GM21381 (cell line): ENCODE measurements at regions not wholly inside any gene's neighbourhood (a gene's known extent, or its start where the extent isn't known, plus 50 kb on each side); places are given as distances from the start of the nearest gene placed in this dataset.

Experiments used
- ATAC-seq: cut with Tn5 transposase; IDR thresholded peaks from one replicate; pipeline ENCODE4 v1.9.1; 2021; ENCODE audit warnings: mild to moderate bottlenecking, moderate library complexity; ENCODE audit not compliant: unreplicated experiment

- no peak for ATAC-seq
Observed at GRCh38 chr20:60624066-60624465, 628.0 kb upstream of the CDH4 start.

GRCh38 chr20:60627751-60628565 is 624.1 kb upstream of the CDH4 start:
- no peak for ATAC-seq

- no peak for ATAC-seq
Observed at GRCh38 chr20:60628749-60629148, 623.3 kb upstream of the CDH4 start.

GRCh38 chr20:60629206-60629605 is 622.9 kb upstream of the CDH4 start:
- ATAC-seq = no peak

- no peak for ATAC-seq
Observed at GRCh38 chr20:60630609-60631008, 621.5 kb upstream of the CDH4 start.

DNA sequence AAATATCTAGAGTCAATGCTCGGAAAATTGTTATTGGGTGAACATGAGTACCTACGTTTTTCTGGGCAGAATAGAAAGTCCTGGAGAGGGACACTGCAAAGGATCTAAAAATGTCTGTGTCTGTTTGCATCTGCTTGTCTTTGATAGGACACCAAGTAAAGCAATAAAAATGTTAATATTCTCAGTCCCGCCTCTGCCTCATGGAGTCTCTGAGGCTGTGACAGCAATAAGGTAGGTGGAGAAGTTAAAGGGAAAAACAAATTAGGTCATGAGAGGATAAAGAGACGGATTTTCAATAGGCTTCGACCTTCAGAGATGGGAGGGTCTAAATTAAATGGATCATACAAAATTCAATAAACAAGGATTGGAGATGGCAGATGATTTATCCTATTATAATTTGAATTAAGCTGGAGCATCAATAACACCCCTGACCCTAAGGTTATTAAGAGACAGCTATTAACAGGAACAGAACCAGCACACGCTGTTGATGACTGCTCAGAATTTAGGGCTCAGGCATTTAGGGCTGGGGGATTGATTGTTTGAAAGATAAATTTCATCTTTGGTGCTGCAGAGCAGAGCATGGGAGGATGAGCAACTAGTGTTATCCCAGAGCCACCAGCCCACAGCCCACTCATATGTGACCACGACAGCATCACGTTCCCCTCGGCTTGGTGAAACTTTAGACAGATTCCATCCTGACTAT is 620.3 kb upstream of the CDH4 start:
- no peak for ATAC-seq

DNA sequence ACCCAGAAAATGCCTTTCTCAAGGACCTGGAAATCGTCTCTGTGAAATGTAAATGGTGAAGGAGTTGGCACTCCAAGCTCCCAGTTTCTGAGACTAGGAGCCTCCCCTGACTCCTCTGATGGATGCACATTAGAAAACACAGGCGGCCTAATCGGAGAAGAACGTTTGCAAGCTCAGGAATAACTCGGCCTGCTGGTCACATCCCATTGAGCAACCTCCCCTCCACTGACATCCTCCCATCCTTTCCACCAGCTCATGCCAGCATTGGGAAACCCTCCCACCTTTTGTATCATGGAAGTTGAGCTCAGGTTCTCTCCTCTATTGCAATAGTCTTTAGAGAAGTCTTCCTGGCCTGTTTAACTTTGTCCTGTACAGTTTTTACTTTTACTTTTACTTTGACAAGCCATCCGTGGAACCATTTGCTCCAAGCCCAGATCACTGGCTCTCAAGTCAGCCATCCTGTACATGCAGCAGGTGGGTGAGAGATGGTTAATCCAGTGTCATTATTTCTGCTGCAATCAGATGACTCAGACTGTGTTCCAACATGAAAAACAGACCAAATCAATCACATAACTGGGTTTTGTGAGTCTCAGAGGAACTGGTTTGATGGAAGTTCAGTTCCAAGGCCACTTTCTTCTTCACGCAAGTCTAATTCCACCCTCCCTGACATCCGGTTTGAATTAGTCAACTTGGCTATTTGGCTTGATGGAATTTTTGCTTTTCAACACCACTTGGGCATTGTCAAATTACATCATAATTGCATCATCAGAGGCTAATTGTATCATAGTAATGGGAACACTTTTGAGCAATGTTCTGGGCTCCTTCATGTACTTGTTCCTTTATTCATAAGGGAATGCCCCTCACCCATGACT is 619.4 kb upstream of the CDH4 start:
- no peak for ATAC-seq

GRCh38 chr20:60634491-60635172 is 617.4 kb upstream of the CDH4 start:
- ATAC-seq = no peak

DNA sequence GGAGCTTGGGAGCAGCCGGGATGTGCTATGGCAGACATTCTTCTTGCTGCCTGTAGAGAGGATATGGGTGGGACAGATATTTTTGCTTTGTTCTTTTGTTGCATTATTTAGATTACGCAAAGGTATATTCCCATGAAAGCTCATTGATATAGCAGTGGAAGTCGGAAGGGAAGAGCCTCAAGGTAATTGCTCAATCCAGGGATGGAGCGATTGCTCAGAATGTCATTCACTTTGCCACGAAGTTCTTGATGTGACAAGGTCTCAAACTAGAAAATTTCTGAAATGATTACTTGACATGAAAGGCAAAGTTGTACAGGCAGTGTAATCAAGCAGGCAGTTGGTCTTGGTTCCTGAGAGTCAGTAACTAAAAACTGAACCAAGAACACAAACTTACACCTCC is 615.6 kb upstream of the CDH4 start:
- ATAC-seq = no peak

GRCh38 chr20:60637801-60638200 is 614.3 kb upstream of the CDH4 start:
- ATAC-seq = no peak

GRCh38 chr20:60638430-60639098 is 613.5 kb upstream of the CDH4 start:
- no peak for ATAC-seq

DNA sequence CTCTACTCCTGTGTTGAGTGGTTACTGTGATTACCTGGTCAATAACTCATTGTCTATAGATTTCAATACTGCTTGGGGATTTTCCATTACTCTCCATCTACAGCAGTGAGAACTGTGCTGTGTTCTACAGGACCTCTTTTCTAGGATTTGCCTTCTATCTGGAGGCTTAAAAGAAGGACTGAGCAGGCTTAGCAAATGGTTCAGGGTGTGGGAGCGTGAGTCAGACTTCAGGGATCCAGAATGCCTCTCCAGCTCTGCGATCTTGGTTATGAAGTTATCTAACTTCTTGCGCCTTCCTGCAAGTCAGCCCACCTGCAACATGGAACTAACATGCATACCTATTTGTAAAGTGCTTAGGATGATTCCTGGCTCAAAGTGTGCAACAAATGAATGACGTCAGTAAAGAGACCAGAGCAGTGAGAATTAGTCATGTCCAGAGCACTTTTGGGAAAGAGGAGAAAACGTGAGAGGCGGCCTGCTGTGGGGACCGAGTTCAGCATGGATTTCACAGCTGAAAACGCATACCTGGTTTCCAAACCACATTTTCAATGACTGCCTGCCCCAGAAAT is 610.1 kb upstream of the CDH4 start:
- ATAC-seq = no peak

DNA sequence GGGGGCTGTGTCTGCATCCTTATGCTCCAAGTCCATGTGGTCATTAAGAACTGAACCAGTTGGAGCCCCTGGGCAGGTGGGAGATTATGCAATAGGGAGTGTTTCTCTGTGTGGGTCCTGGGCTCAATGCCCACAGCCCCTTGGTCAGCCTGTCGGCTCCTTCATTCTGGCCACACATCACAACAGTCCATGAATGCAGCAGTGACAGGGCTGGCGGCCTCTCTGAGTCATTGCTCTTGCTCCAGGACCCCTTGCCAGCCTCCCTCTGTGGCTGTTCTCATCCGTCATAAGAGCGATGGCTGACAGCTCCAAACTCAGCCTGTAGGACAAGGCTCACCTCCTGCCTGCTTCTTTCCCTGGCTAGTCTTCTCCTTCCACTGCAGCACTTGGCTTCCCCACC is 609.5 kb upstream of the CDH4 start:
- no peak for ATAC-seq

DNA sequence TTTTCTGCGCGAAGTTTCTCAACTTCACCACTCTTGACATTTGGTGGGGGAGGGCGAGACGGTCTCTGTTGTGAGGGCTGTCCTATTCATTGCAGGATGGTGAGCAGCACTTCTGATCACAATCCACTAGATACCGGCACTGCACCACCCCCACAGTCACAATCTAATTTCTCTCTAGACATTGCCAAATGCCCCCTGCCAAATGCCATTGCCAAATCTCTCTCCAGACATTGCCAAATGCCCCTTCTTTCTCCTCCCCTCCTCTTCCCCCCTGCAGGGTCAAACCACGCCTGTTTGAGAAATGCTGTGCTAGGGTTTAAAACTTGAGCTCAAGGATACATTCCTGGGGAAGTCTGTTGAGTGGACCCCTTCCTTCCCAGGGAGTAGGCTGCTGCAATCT is 603.5 kb upstream of the CDH4 start:
- no peak for ATAC-seq

GRCh38 chr20:60649541-60649940 is 602.5 kb upstream of the CDH4 start:
- no peak for ATAC-seq

GRCh38 chr20:60650087-60650486 is 602.0 kb upstream of the CDH4 start:
- ATAC-seq = no peak

DNA sequence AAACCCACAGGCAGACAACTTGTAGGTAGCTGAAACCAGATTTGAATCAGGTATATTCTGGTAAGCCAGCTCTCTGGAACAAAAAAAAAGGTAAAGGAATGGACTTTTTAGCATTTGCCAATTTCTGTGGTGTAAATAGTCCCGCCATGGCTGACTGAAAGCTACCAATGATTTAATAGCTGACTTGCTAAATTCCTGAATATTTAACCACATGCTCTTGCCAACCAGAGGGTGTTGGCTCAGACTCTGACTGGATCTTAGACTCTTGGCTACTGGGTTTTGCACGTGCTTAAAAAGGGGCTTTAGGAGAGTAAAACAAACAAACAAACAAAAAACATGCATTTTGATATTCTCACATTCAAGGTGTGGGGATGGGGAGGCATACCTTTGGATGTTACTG is 600.0 kb upstream of the CDH4 start:
- ATAC-seq = no peak

DNA sequence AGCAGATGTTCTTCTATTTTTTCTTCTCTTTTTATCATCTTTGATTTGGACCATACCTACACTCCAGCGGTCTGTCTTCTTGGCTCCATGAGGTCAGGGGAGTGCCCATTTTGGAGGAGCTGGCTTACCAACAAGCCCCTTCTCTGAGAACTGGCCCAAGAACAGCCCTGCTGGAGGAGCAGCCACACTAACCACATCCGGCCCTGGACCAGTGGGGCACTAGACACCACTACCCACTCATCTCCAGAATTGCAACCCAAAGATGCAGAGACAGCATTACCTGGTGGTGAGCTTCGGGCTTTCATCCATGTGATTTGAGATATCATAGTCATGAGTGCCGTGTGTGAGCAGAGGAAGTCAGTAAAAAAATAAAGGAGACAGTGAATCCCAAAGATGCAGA is 599.4 kb upstream of the CDH4 start:
- ATAC-seq = no peak

DNA sequence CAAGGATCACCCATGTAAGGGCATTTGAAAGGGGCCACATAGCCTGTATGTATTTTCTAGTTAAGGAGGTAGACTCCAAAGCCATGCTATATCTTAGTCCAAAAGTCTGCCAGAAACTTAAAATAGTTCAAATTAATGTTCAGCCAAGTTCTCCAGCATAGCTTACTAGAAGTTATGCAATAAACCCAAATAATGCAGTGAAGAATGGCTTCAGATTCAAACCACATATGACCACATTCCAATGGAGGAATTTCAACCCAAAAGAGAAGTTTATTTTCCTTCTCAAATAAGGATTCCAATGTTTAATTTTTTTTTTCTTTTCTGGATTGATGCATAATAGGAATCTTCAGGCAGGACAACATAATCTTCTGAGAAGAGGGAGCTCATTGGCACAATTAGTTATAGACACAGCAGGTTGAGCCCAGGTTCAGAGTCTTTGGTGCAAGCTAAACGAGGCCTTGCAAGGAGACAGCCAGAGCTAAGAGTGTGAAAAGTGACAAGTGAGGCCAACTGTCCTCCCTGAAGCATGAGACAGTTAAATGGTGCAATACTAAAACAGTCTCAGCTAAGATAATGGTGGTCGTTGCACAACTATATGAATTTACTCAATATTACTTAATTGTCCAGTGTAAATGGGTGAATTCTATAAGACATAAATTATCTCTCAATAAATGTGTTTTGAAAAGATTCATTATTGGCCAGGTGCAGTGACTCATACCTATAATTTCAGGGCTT is 598.8 kb upstream of the CDH4 start:
- ATAC-seq = no peak
